Activated B cell treated with CpG ODN at 0.5 μM for 24 hours (primary cell): ENCODE measurements at regions not wholly inside any gene's neighbourhood (a gene's known extent, or its start where the extent isn't known, plus 50 kb on each side); places are given as distances from the start of the nearest gene placed in this dataset.

Source experiments
- ATAC-seq: fragments of 200-7000 bp; cut with Tn5 transposase; one replicate; pipeline ENCODE4 v1.10.0; 2021; ENCODE audit warnings: low read depth, mild to moderate bottlenecking, moderate library complexity
- CTCF ChIA-PET: fragments of 350-600 bp; sonication (Branson Sonifier 250); formaldehyde crosslinking; loops from one replicate; lab custom pipeline; 2021; ENCODE audit warnings: antibody characterized with exemption; lab: Charles Lee
- POLR2A ChIA-PET: fragments of 350-600 bp; sonication (Branson Sonifier 250); formaldehyde crosslinking; loops from one replicate; lab custom pipeline; 2021; ENCODE audit warnings: antibody characterized with exemption; lab: Charles Lee
- DNase-seq: peaks from one replicate; pipeline ENCODE4 v3.0.0; 2022
- H3K27ac Mint-ChIP-seq: one replicate; pipeline ENCODE4 v1.8.0; 2020; ENCODE audit warnings: mixed read lengths
- H3K27me3 Mint-ChIP-seq: one replicate; pipeline ENCODE4 v1.8.0; 2021; ENCODE audit warnings: mixed read lengths
- H3K36me3 Mint-ChIP-seq: one replicate; pipeline ENCODE4 v1.8.0; 2021; ENCODE audit warnings: low read depth, mixed read lengths
- H3K4me1 Mint-ChIP-seq: one replicate; pipeline ENCODE4 v1.8.0; 2021; ENCODE audit warnings: mixed read lengths
- H3K4me3 Mint-ChIP-seq: one replicate; pipeline ENCODE4 v1.8.0; 2020; ENCODE audit warnings: mild to moderate bottlenecking, mixed read lengths
- H3K9me3 Mint-ChIP-seq: one replicate; pipeline ENCODE4 v1.8.0; 2020; ENCODE audit warnings: mixed read lengths
- CTCF ChIP-seq: fragments of 200-600 bp; IDR thresholded peaks from one replicate; pipeline ENCODE4 v1.8.0; 2022; ENCODE audit warnings: antibody characterized with exemption, mild to moderate bottlenecking
- intact Hi-C: fragments of 100-400 bp; cut with micrococcal nuclease; formaldehyde crosslinking; loops from one replicate; pipeline ENCODE4 v1.15.1; 2024

- intact Hi-C loops, result no loop called here
- DNase-seq, result no peak
- ChIA-PET CTCF (no interaction called here), POLR2A (no interaction called here)
- no peaks in the 10 kb centered on the region for H3K4me1 Mint-ChIP-seq
- H3K27me3 Mint-ChIP-seq, result no peaks in the 10 kb centered on the region
- H3K9me3 Mint-ChIP-seq, result peaks cover 5% of the 10 kb centered on the region
- no peak overlapping the region for H3K27ac Mint-ChIP-seq
- no peak overlapping the region for H3K4me3 Mint-ChIP-seq
- no peak for ATAC-seq
- H3K36me3 Mint-ChIP-seq, result no peaks in the 10 kb centered on the region
- TF ChIP-seq CTCF, result no peak
Observed at GRCh38 chr14:83416476-83416875, 1882.8 kb upstream of the SEL1L start.

- Mint-ChIP-seq H3K4me1 (no peaks in the 10 kb centered on the region), H3K27ac (no peak overlapping the region), H3K27me3 (no peaks in the 10 kb centered on the region), H3K4me3 (no peak overlapping the region), H3K9me3 (peaks cover 9% of the 10 kb centered on the region), H3K36me3 (no peaks in the 10 kb centered on the region)
- no peak for ATAC-seq
- ChIA-PET CTCF (no interaction called here), POLR2A (no interaction called here)
- TF ChIP-seq CTCF, result no peak
- no peak for DNase-seq
- intact Hi-C loops, result no loop called here
Observed at GRCh38 chr14:83419420-83419819, 1885.8 kb upstream of the SEL1L start.

GRCh38 chr14:83421711-83422110 lies 1888.1 kb upstream of the SEL1L start:
- peaks cover 7% of the 10 kb centered on the region for H3K9me3 Mint-ChIP-seq
- ATAC-seq (no peak), DNase-seq (no peak)
- no peak for TF ChIP-seq CTCF
- H3K4me3 Mint-ChIP-seq, result no peak overlapping the region
- H3K27ac Mint-ChIP-seq, result no peak overlapping the region
- no peaks in the 10 kb centered on the region for H3K36me3 Mint-ChIP-seq
- no peaks in the 10 kb centered on the region for H3K27me3 Mint-ChIP-seq
- no peaks in the 10 kb centered on the region for H3K4me1 Mint-ChIP-seq
- intact Hi-C loops, result no loop called here
- POLR2A ChIA-PET, result no interaction called here
- CTCF ChIA-PET, result no interaction called here

- Mint-ChIP-seq H3K9me3 (peaks cover 14% of the 10 kb centered on the region), H3K36me3 (no peaks in the 10 kb centered on the region), H3K27me3 (no peaks in the 10 kb centered on the region), H3K27ac (no peak overlapping the region), H3K4me3 (no peak overlapping the region), H3K4me1 (no peaks in the 10 kb centered on the region)
- DNase-seq (no peak), ATAC-seq (no peak)
- ChIA-PET CTCF (no interaction called here), POLR2A (no interaction called here)
- no peak for TF ChIP-seq CTCF
- intact Hi-C loops, result no loop called here
Observed at GRCh38 chr14:83425138-83425537, 1891.5 kb upstream of the SEL1L start.

GRCh38 chr14:83425706-83426105 lies 1892.1 kb upstream of the SEL1L start:
- intact Hi-C loops, result no loop called here
- DNase-seq (no peak), ATAC-seq (no peak)
- Mint-ChIP-seq H3K27me3 (no peaks in the 10 kb centered on the region), H3K27ac (no peak overlapping the region), H3K9me3 (peaks cover 14% of the 10 kb centered on the region), H3K36me3 (no peaks in the 10 kb centered on the region), H3K4me1 (no peaks in the 10 kb centered on the region), H3K4me3 (no peak overlapping the region)
- ChIA-PET CTCF (no interaction called here), POLR2A (no interaction called here)
- no peak for TF ChIP-seq CTCF
